Loucy (cell line): ENCODE measurements at regions not wholly inside any gene's neighbourhood (a gene's known extent, or its start where the extent isn't known, plus 50 kb on each side); places are given as distances from the start of the nearest gene placed in this dataset.

Experiments
- CTCF ChIP-seq: fragments of 200-600 bp; sonication (generic); conservative IDR thresholded peaks from 2 replicates; pipeline ENCODE4 v1.5.1; 2014; ENCODE audit warnings: mild to moderate bottlenecking, antibody characterized with exemption, low read length
- EZH2phosphoT487 ChIP-seq: fragments of 200-600 bp; IDR thresholded peaks from 2 replicates; pipeline ENCODE4 v1.6.1; 2018; ENCODE audit warnings: antibody characterized with exemption, mild to moderate bottlenecking, moderate library complexity, borderline replicate concordance

GRCh38 chr2:107001551-107001950, 115.6 kb upstream of the ST6GAL2 start:
- no peak for TF ChIP-seq CTCF
- TF ChIP-seq EZH2phosphoT487 = no peak
